ENCODE measurements at regions not wholly inside any gene's neighbourhood (a gene's known extent, or its start where the extent isn't known, plus 50 kb on each side); places are given as distances from the start of the nearest gene placed in this dataset.
"Not testable (repeated sequence)": the region's sequence is repeated elsewhere in the genome, so short reads cannot be mapped to it uniquely, and the experiment has no call there.

DNA sequence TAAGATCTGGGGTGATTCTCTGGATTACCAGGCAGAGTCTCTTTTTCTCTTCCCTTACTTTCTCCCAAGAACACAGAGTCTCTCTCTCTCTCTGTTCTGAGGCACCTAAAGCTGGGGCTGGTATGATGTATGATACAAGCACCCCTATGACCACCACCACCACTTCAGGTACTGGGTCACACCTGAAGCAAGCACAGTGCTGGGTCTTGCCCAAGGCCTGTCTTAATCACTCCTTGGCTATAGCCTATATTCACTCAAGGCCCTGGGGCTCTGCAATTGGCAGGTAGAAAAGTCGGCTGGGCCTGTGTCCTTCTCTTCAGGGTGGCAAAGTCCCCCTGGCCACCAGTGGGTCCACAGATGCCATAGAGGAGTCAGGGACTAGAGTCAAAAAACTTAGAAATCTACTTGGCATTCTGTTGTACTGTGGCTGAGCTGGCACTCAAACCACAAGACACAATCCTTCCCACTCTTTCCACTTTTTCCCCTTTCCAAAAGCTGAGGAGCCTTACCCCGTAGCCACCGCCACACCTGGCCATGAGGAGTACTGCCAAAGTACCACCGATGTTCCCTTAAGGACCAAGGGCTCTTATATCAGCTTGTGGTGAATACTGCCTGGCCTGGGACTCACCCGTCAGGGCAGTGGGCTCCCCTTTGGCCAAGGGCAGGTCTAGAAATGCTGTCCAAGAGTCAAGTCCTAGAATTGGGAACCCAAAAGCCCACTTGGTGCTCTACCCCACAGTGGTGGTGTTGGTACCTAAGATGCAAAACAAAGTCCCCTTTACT is 159.2 kb downstream of the POTEM start:
- not testable (repeated sequence) for DNase-seq (ENCODE audit: low spot score)

- DNase-seq (ENCODE audit: low spot score) = not testable (repeated sequence)
Observed at GRCh38 chr14:19127664-19128435, 160.6 kb downstream of the POTEM start.

DNA sequence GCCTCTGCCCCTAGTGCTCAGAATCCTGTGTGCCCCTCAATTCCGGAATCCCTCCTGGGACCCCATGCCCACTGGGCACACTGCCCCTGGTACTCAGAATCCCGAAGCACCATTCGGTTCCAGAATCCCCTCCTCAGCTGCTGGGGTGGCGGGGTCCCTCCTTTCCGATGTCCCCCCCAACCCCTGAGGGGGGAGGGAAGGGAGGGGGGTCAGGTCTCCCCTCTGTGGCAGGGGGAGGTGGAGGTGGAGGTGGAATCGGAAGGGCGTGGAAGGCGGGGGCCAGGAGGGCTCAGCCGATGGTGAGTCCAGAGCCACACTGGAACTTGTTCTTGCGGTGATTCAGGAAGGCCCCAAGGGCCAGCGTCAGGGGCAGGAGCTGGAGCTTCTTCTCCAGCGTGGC is 164.3 kb downstream of the POTEM start:
- DNase-seq (ENCODE audit: low spot score) = not testable (repeated sequence)

DNA sequence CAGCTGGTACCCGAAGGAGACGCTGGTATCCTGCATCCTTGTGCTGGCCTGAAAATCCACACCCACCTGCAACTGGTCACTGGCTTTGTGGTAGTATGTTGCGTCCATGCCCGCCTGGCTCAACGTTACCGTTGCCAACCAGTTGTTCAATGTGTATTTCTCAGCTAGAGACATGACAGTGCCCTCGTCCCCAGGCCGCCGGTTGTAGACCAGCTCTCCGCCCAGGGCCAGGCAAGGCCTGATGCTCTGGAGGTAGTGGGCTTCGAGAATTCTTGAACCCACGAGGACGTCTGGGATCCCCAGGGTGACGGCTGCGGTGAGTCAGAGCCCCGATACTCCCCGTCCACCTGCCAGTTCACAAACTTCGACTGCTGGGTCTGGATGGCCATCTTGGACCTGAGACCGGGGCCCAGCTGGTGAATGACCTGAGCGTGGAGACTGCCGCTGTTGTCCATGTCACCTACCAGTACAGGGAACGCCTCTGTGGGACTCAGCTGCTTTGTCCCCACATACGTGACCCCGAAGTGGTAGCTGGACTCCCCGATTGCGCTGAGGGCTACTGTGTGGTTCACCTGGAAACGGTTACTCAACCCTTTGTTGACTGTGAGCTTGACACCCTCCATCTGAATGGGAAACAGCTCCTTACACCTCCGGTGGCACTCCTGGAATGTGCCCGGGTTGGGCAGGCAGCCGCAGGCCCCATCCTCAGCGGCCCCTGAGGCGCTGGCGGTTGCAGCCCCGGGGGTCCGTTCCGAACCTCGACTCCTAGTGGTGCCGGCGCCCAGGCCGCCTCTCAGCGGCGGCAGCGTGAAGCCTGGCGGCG is 165.0 kb downstream of the POTEM start:
- DNase-seq (ENCODE audit: low spot score) = not testable (repeated sequence)

- not testable (repeated sequence) for DNase-seq (ENCODE audit: low spot score)
Observed at GRCh38 chr14:19132836-19133120, 165.5 kb downstream of the POTEM start.

GRCh38 chr14:19157106-19157709 is 190.0 kb downstream of the POTEM start:
- not testable (repeated sequence) for DNase-seq (ENCODE audit: low spot score)

- DNase-seq (ENCODE audit: low spot score) = not testable (repeated sequence)
Observed at GRCh38 chr14:19158012-19158411, 190.8 kb downstream of the POTEM start.

DNA sequence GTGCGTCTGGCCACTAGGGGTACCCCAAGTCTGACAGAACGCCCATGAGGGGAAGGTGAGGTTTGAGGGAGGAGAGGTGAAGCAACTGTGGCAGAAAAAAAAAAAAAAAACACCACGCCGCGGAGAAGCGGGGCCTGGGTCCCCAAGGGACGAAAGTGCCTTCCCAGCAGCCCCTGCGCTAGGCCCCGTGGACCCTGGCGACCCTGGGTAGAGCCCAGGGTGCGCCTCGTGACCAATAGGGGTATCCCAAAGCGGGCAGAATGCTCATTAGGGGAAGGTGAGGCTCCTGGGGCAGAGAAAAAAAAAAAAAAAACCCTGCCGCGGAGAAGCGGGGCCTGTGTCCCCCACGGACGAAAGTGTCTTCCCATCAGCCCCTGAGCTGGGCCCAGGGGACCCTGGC is 191.4 kb downstream of the POTEM start:
- not testable (repeated sequence) for DNase-seq (ENCODE audit: low spot score)

DNA sequence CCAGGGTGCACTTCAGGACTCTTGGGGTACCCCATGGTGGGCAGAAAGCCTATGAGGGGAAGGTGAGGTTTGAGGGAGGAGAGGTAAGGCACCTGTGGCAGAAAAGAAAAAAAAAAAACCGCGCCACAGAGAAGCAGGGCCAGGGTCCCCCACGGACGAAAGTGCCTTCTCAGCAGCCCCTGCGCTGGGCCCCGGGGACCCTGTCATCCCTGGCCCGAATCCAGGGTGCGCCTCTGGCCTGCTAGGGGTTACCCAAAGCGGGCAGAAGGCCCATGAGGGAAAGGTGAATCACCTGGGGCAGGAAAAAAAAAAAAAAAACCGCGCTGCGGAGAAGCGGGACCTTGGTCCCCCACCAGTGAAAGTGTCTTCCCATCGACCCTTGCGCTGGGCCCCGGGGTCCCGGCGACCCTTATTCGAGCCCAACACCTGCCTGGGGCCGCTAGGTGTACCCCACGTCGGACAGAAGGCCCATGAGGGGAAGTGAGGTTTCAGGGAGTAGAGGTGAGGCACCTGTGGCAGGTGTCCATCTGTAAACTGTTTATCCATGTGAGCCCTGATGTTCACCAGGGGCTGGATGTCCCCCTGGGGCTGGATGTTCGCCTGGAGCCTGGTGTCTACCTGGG is 191.9 kb downstream of the POTEM start:
- DNase-seq (ENCODE audit: low spot score) = not testable (repeated sequence)

- DNase-seq (ENCODE audit: low spot score) = not testable (repeated sequence)
Observed at GRCh38 chr14:19160379-19160778, 193.1 kb downstream of the POTEM start.

DNA sequence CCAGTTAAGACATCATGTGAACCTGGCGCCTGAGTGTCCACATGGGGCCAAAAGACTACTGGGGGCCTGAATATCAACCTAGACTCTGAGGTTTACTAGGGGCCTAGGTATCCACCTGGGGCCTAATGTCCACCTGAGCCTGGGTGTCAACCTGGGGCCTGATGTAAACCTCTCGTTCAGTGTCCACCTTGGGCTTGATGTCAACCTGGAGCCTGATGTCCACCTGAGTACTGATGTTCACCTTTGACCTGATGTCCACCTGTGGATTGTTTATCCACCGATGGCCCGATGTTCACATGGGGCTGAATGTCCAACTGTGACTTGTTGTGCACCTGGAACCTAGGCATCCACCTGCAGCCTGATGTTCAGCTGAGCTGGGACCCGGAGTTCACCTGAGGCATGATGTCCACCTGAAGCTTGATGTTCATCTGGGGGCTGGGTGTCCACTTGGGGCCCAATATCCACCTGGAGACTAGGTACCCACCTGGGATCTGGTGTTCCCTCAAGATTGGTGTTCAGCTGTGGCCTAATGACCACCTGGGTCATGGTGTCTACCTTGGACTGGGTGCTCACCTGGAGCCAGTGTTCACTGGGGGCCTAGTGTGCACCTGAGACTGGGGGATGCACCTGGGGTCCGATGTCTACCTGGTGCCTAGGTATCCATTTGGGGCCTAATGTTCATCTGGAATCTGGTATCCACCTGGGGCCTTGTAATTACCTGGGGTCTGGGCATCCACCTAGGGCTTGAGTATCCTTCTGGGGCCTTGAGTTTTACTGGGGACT is 194.2 kb downstream of the POTEM start:
- not testable (repeated sequence) for DNase-seq (ENCODE audit: low spot score)

DNA sequence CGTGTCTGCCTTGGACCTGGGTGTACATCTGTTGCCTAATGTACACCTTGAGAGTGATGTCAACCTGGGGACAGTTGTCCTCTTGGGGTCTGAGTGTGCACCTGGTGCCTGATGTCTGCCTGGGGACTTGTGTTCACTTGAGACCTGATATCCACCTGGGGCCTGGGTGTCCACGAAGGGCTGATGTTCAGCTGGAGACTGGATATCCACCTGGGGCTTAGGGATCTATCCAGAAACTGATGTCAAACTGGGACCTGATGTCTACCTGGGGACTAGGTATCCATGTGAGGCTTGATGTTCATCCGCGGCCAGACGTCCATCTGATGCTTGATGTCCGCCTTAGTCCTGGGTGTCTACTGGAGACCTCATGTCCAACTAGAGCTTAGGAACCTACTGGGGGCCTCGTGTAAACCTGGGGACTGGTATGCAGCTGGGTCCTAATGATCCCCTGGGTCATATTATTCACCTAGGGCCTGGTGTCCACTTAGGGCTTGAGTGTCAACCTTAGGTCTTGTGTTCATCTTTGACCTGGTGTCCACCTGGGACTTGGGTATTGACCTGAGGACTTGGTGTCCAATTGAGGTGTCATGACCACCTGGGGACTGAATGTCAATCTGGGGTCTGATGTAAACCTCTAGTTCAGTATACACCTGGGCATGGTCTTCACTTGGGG is 194.9 kb downstream of the POTEM start:
- DNase-seq (ENCODE audit: low spot score) = not testable (repeated sequence)

DNA sequence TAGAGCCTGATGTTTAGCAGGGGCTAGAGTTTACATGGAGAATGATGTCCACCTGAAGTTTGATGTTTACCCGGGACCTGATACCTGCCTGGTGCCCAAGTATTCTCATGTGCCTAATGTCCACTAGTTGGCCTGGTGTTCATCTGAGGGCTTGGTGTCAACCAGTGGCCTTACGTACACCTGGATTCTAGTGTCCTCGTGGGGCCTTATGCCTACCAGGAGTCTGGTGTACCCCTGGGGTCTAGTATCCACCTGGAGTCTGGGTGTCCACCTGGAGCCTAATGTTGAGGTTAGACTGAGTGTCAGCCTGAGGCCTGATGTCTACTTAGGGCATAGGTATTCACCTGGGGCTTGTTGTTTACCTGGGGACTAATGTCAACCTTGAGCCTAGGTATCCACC is 195.7 kb downstream of the POTEM start:
- not testable (repeated sequence) for DNase-seq (ENCODE audit: low spot score)

- DNase-seq (ENCODE audit: low spot score) = not testable (repeated sequence)
Observed at GRCh38 chr14:19163891-19164290, 196.7 kb downstream of the POTEM start.

GRCh38 chr14:19164426-19164825 is 197.2 kb downstream of the POTEM start:
- DNase-seq (ENCODE audit: low spot score) = not testable (repeated sequence)

- DNase-seq (ENCODE audit: low spot score) = not testable (repeated sequence)
Observed at GRCh38 chr14:19166056-19166455, 198.8 kb downstream of the POTEM start.

DNA sequence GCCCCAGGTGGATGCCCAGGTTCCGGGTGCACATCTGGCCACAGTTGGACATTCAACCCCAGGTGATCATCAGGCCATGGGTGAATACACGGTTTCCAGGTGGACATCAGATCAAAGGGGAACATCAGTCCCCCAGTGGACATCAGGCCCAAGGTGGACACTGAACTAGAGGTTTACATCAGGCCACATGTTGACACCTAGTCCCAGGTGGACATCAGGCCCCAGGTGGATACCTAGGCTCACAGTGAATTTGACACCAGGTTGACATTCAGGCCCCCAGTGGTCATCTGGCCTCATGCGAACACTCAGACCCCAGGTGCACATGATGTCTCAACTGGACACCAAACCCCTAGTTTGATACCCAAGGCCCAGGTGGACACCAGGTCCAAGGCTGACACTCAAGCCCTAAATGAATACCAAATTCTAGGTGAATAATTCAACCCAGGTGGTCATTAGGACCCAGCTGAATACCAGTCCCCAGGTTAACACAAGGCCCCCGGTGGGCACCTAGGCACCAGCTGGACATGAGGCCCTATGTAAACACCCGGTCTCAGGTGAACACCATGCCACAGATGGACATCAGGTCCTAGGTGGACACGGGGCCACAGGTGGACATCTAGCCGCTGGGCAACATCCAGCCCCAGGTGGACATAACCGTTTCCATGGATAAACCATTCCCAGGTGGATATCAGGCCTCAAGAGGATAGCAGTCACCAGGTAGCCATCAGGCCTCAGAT is 200.4 kb downstream of the POTEM start:
- DNase-seq (ENCODE audit: low spot score) = not testable (repeated sequence)

DNA sequence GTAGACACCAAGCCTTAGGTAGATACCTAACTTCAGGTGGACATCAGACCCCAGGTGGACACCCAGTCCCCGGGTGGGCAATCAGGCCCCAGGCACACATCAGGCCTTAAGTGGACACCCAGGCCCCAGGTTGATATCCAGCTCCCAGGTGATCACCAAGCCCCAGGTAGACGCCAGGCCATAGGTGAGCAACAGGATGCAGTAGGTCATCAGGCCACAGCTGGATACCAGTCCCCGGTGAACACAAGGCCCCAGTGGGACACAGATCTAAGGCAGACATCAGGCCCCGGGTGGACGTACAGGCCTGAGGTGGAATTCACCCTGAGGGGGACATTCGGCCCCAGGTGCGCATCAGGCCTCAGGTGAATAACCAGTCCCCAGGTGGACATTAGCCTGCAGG is 201.0 kb downstream of the POTEM start:
- DNase-seq (ENCODE audit: low spot score) = not testable (repeated sequence)

GRCh38 chr14:19169561-19170362 is 202.5 kb downstream of the POTEM start:
- DNase-seq (ENCODE audit: low spot score) = not testable (repeated sequence)

Measured in SW480 (cell line).